ENCODE measurements at regions not wholly inside any gene's neighbourhood (a gene's known extent, or its start where the extent isn't known, plus 50 kb on each side); places are given as distances from the start of the nearest gene placed in this dataset.

- POLR2A ChIA-PET = no interaction called here
- no peak overlapping the region for H3K9ac ChIP-seq (ENCODE audit: insufficient read depth, low read depth, low read length)
- WGBS (ENCODE audit: low lambda C conversion rate) = 1% methylated on average over 2 of the region's 2 CpGs
- no peaks in the 10 kb centered on the region for H3K27me3 ChIP-seq (ENCODE audit: control insufficient read depth in 1 of 2, insufficient read depth in 2 of 2, low read length in 2 of 2)
- TF ChIP-seq ZNF263 (CRISPR knock-in tag; IDR thresholded peaks at IDR 0.05) = no peak
- no peak for TF ChIP-seq KLF11 (CRISPR knock-in tag; IDR thresholded peaks at IDR 0.05)
- no peak for TF ChIP-seq ZNF331 (CRISPR knock-in tag; IDR thresholded peaks at IDR 0.05)
- TF ChIP-seq ZNF574 (CRISPR knock-in tag; IDR thresholded peaks at IDR 0.05) = no peak
- no peak for TF ChIP-seq JUNB (CRISPR knock-in tag; IDR thresholded peaks at IDR 0.05; ENCODE audit: borderline replicate concordance)
- no peak for TF ChIP-seq JARID2 (CRISPR knock-in tag; IDR thresholded peaks at IDR 0.05; ENCODE audit: insufficient replicate concordance)
- no peak for TF ChIP-seq PAXIP1 (CRISPR knock-in tag; conservative IDR thresholded peaks at IDR 0.05)
- TF ChIP-seq CBX5 (CRISPR knock-in tag; IDR thresholded peaks at IDR 0.05; ENCODE audit: borderline replicate concordance) = no peak
- TF ChIP-seq, protein P1, sequence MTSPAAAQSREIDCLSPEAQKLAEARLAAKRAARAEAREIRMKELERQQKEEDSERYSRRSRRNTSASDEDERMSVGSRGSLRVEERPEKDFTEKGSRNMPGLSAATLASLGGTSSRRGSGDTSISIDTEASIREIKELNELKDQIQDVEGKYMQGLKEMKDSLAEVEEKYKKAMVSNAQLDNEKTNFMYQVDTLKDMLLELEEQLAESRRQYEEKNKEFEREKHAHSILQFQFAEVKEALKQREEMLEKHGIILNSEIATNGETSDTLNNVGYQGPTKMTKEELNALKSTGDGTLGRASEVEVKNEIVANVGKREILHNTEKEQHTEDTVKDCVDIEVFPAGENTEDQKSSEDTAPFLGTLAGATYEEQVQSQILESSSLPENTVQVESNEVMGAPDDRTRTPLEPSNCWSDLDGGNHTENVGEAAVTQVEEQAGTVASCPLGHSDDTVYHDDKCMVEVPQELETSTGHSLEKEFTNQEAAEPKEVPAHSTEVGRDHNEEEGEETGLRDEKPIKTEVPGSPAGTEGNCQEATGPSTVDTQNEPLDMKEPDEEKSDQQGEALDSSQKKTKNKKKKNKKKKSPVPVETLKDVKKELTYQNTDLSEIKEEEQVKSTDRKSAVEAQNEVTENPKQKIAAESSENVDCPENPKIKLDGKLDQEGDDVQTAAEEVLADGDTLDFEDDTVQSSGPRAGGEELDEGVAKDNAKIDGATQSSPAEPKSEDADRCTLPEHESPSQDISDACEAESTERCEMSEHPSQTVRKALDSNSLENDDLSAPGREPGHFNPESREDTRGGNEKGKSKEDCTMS (CRISPR knock-in tag; conservative IDR thresholded peaks at IDR 0.05) = no peak
- no peak for TF ChIP-seq KAT8 (CRISPR knock-in tag; IDR thresholded peaks at IDR 0.05)
- no peak for TF ChIP-seq NCOA2 (CRISPR knock-in tag; IDR thresholded peaks at IDR 0.05)
- TF ChIP-seq PRMT3 (CRISPR knock-in tag; IDR thresholded peaks at IDR 0.05; ENCODE audit: borderline replicate concordance, low read depth) = no peak
- TF ChIP-seq ZFP41 (CRISPR knock-in tag; IDR thresholded peaks at IDR 0.05; ENCODE audit: borderline replicate concordance) = no peak
- no peak for TF ChIP-seq ZNF333 (CRISPR knock-in tag; IDR thresholded peaks at IDR 0.05; ENCODE audit: borderline replicate concordance)
- H3K4me2 ChIP-seq (ENCODE audit: low read depth, low read length) = no peak overlapping the region
- CTCF ChIA-PET (ENCODE audit: low intra/inter-chr PET ratio, low total read pairs) = no interaction called here
- no TSS peak for BruUV-seq (replicated peaks)
- intact Hi-C loops (cut with micrococcal nuclease; ENCODE audit: unreplicated experiment) = no loop called here
- no peaks in the 10 kb centered on the region for H4K20me1 ChIP-seq (ENCODE audit: insufficient read depth, low read length)
- in situ Hi-C loops (cut with HindIII; ENCODE audit: extremely low pct_ligation_motif_present, low pct_unique_long_range_greater_than_20kb) = no loop called here
- ATAC-seq = no peak
- H3K9me3 ChIP-seq (ENCODE audit: low read length) = peaks cover 67% of the 10 kb centered on the region
- no peak for DNase-seq (ENCODE audit: low spot score)
- no peaks in the 10 kb centered on the region for H3K36me3 ChIP-seq (replicated peaks in 1 of 2; ENCODE audit: control insufficient read depth in 1 of 2, insufficient read depth in 2 of 2, low read length in 2 of 2)
- no peak overlapping the region for H3K4me3 ChIP-seq (replicated peaks in 1 of 3; ENCODE audit: insufficient read depth in 1 of 3, low read depth in 2 of 3, low read length in 3 of 3)
- no peak for FAIRE-seq
- H3K27ac ChIP-seq (ENCODE audit: extremely low read length, insufficient read depth, low read length) = no peak overlapping the region
- H3K4me1 ChIP-seq (ENCODE audit: insufficient read depth, low read length) = no peaks in the 10 kb centered on the region
- H2AFZ ChIP-seq (ENCODE audit: low read length) = no peak overlapping the region
- H3K79me2 ChIP-seq (ENCODE audit: insufficient read depth, low read length) = no peaks in the 10 kb centered on the region
These were observed 189.4 kb downstream of the HTR1B start for GRCh38 chr6:77273929-77274328.

Measured in HepG2 (cell line).